HTR-8/SVneo (cell line): ENCODE measurements at regions not wholly inside any gene's neighbourhood (a gene's known extent, or its start where the extent isn't known, plus 50 kb on each side); places are given as distances from the start of the nearest gene placed in this dataset.

Source experiments
- DNase-seq: peaks from one replicate; pipeline ENCODE4 v3.0.0; 2011; ENCODE audit warnings: low spot score, mixed read lengths; ENCODE audit not compliant: insufficient read length
- FAIRE-seq: peaks from 2 replicates; lab custom pipeline; 2011; peaks lifted over from hg19 to GRCh38; lab: Jason Lieb, UNC

GRCh38 chr14:50053935-50054334 lies 62.4 kb downstream of the VCPKMT start:
- FAIRE-seq (no peak), DNase-seq (no peak)

- DNase-seq, result no peak
- FAIRE-seq, result no peak
Observed at GRCh38 chr14:50055461-50056228, 60.7 kb downstream of the VCPKMT start.

GRCh38 chr14:50056435-50056834 lies 59.9 kb downstream of the VCPKMT start:
- DNase-seq (no peak), FAIRE-seq (peak; percentile 26)

- DNase-seq (no peak), FAIRE-seq (no peak)
Observed at GRCh38 chr14:50057331-50057730, 59.0 kb downstream of the VCPKMT start.

- DNase-seq (no peak), FAIRE-seq (no peak)
Observed at GRCh38 chr14:50058113-50058512, 58.3 kb downstream of the VCPKMT start.
